T-cell (primary cell): ENCODE measurements at regions not wholly inside any gene's neighbourhood (a gene's known extent, or its start where the extent isn't known, plus 50 kb on each side); places are given as distances from the start of the nearest gene placed in this dataset.

Experiments used
- ATAC-seq, 4 experiments: fragments of 200-7000 bp in 3 of 4; fragments of 150-1000 bp in 1 of 4; cut with Tn5 transposase; replicated peaks in 1 of 4; 1 replicate in 3 of 4; 2 replicates in 1 of 4; pipeline ENCODE4 v1.10.0; 2021; ENCODE audit warnings: moderate library complexity in 3 of 4, mild to moderate bottlenecking in 2 of 4, moderate number of reproducible peaks in 1 of 4
- CTCF ChIA-PET, 2 donors: fragments of 300-600 bp; sonication (Branson Sonifier 250); formaldehyde crosslinking; loops; one replicate each; lab custom pipeline; 2022; ENCODE audit warnings: antibody characterized with exemption in 2 of 2; lab: Charles Lee
- POLR2A ChIA-PET, 2 donors: fragments of 300-600 bp; sonication (Branson Sonifier 250); formaldehyde crosslinking; loops; one replicate each; lab custom pipeline; 2022; ENCODE audit warnings: antibody characterized with exemption in 2 of 2; lab: Charles Lee
- DNase-seq, 35 experiments: peaks; one replicate each; pipeline versions ENCODE4 v3.0.0 to v3.0.0-alpha.2; 2013 to 2023
- H3K27ac ChIP-seq: one replicate; pipeline ENCODE4 v1.5.1; 2013; ENCODE audit warnings: low read length
- H3K27me3 ChIP-seq, 2 experiments: replicated peaks in 1 of 2; 1 replicate in 1 of 2; 2 replicates in 1 of 2; pipeline versions ENCODE4 v1.6.1 to v1.7.0; 2013; ENCODE audit warnings: low read length in 1 of 2, mixed read lengths in 1 of 2; ENCODE audit not compliant: control insufficient read depth in 2 of 2, insufficient read depth in 2 of 2; ENCODE audit errors: extremely low read depth in 1 of 2
- H3K36me3 ChIP-seq, 2 donors: 1 replicate in 1 of 2; 2 replicates in 1 of 2; pipeline versions ENCODE4 v1.6.1 to v1.7.0; 2013; ENCODE audit warnings: low read length in 1 of 2; ENCODE audit not compliant: control insufficient read depth in 2 of 2, insufficient read depth in 1 of 2; ENCODE audit errors: extremely low read depth in 1 of 2
- H3K4me1 ChIP-seq, 2 experiments: 1 replicate in 1 of 2; 2 replicates in 1 of 2; pipeline versions ENCODE4 v1.6.1 to v1.7.0; 2013; ENCODE audit warnings: low read length in 2 of 2, mixed read lengths in 1 of 2; ENCODE audit not compliant: insufficient read depth in 2 of 2, control insufficient read depth in 1 of 2; ENCODE audit errors: extremely low read depth in 1 of 2
- H3K4me3 ChIP-seq, 2 donors: 1 replicate in 1 of 2; 2 replicates in 1 of 2; pipeline versions ENCODE4 v1.5.1 to v1.7.0; 2013; ENCODE audit warnings: mild to moderate bottlenecking in 2 of 2, low read length in 1 of 2, moderate library complexity in 1 of 2; ENCODE audit not compliant: control insufficient read depth in 1 of 2; ENCODE audit errors: extremely low read depth in 1 of 2
- H3K9me3 ChIP-seq: 2 replicates; pipeline ENCODE4 v1.7.0; 2013
- H3K27ac Mint-ChIP-seq, 2 donors: one replicate each; pipeline ENCODE4 v1.8.0; 2020 to 2021; ENCODE audit warnings: mild to moderate bottlenecking in 2 of 2, mixed read lengths in 2 of 2
- H3K27me3 Mint-ChIP-seq, 2 donors: one replicate each; pipeline ENCODE4 v1.8.0; 2021 to 2022; ENCODE audit warnings: mixed read lengths in 2 of 2
- H3K36me3 Mint-ChIP-seq: one replicate; pipeline ENCODE4 v1.8.0; 2021; ENCODE audit warnings: mixed read lengths
- H3K4me1 Mint-ChIP-seq, 3 donors: one replicate each; pipeline ENCODE4 v1.8.0; 2020 to 2022; ENCODE audit warnings: mixed read lengths in 3 of 3, mild to moderate bottlenecking in 1 of 3
- H3K4me3 Mint-ChIP-seq, 3 donors: one replicate each; pipeline ENCODE4 v1.8.0; 2020 to 2022; ENCODE audit warnings: mild to moderate bottlenecking in 3 of 3, mixed read lengths in 3 of 3, moderate library complexity in 3 of 3
- H3K9me3 Mint-ChIP-seq, 3 donors: one replicate each; pipeline ENCODE4 v1.8.0; 2020 to 2022; ENCODE audit warnings: mixed read lengths in 3 of 3
- WGBS: methylation state at CpG from one replicate; pipeline ENCODE4 v1.1.5; 2013; ENCODE audit warnings: missing lambda C conversion rate; ENCODE audit not compliant: insufficient coverage; 5-methylcytosine and 5-hydroxymethylcytosine counted together

DNA sequence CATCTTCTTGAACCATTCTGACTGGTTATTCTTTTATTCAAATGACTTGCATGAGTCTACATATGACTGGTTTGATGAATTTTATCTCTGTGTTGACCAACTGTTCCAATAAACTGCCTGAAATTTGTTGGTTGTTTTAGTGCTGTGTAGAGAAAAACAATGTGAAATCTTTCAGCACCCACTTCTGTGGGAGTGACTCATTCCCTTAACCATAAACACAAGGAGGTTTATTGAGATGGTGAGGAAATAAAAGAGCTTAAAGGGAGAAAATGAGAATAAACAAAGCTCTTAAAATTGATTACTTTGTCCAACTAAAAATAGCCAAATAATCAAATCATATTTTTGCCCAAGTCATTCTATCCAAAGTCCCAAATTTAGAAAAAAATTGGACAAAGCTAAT, 341.1 kb downstream of the TGFB2 start:
- Histone ChIP-seq H3K36me3 (no peaks in the 10 kb centered on the region), H3K4me1 (no peaks in the 10 kb centered on the region), H3K9me3 (no peaks in the 10 kb centered on the region), H3K27me3 (no peaks in the 10 kb centered on the region), H3K4me3 (no peak overlapping the region), H3K27ac (no peak overlapping the region)
- Mint-ChIP-seq H3K36me3 (no peaks in the 10 kb centered on the region), H3K4me3 (no peak overlapping the region), H3K4me1 (no peaks in the 10 kb centered on the region), H3K27me3 (no peaks in the 10 kb centered on the region), H3K9me3 (peaks cover 0 to 8% (median 3%) of the 10 kb centered on the region in 3 donors), H3K27ac (no peak overlapping the region)
- DNase-seq (no peak), ATAC-seq (no peak)
- CTCF ChIA-PET: interaction anchor here in 1 of 2 donors (0.7 kb wide), 1 partner anchor 9 kb away, joined by 3 read pairs; no protein-coding TSS in a partner anchor
- POLR2A ChIA-PET: interaction anchor here in 1 of 2 donors (0.5 kb wide), 1 partner anchor 1989 kb away, joined by 4 read pairs; no protein-coding TSS in a partner anchor

- no peak for ATAC-seq
- POLR2A ChIA-PET: interaction anchor here in 1 of 2 donors (0.5 kb wide), 1 partner anchor 1988 kb away, joined by 4 read pairs; no protein-coding TSS in a partner anchor
Measured at GRCh38 chr1:218686761-218687160, 341.6 kb downstream of the TGFB2 start.

GRCh38 chr1:218692808-218693207, 347.7 kb downstream of the TGFB2 start:
- H3K27ac Mint-ChIP-seq: no peak overlapping the region
- H3K4me1 ChIP-seq: no peaks in the 10 kb centered on the region
- H3K9me3 ChIP-seq: no peaks in the 10 kb centered on the region
- WGBS: 0% methylated on average over 1 of the region's 2 CpGs
- H3K4me3 Mint-ChIP-seq: no peak overlapping the region
- no peak overlapping the region for H3K4me3 ChIP-seq
- H3K27me3 Mint-ChIP-seq: no peaks in the 10 kb centered on the region
- H3K36me3 ChIP-seq: no peaks in the 10 kb centered on the region
- H3K27me3 ChIP-seq: no peaks in the 10 kb centered on the region
- CTCF ChIA-PET: no interaction called here
- H3K4me1 Mint-ChIP-seq: no peaks in the 10 kb centered on the region
- H3K27ac ChIP-seq: no peak overlapping the region
- H3K9me3 Mint-ChIP-seq: peaks cover 0 to 8% (median 3%) of the 10 kb centered on the region in 3 donors
- no peaks in the 10 kb centered on the region for H3K36me3 Mint-ChIP-seq
- ATAC-seq (no peak), DNase-seq (no peak)
- POLR2A ChIA-PET: no interaction called here

More at GRCh38 chr1:218686761-218687160, 341.6 kb downstream of the TGFB2 start:
- H3K27ac ChIP-seq: no peak overlapping the region
- Mint-ChIP-seq H3K4me1 (no peaks in the 10 kb centered on the region), H3K9me3 (peaks cover 0 to 8% (median 2%) of the 10 kb centered on the region in 3 donors), H3K27me3 (no peaks in the 10 kb centered on the region), H3K27ac (no peak overlapping the region), H3K36me3 (no peaks in the 10 kb centered on the region), H3K4me3 (no peak overlapping the region)
- 100% methylated on average over 1 of the region's 1 CpG for WGBS
- no peaks in the 10 kb centered on the region for H3K4me1 ChIP-seq
- CTCF ChIA-PET: interaction anchor here in 1 of 2 donors (0.7 kb wide), 1 partner anchor 9 kb away, joined by 3 read pairs; no protein-coding TSS in a partner anchor
- no peaks in the 10 kb centered on the region for H3K9me3 ChIP-seq
- H3K4me3 ChIP-seq: no peak overlapping the region
- H3K36me3 ChIP-seq: no peaks in the 10 kb centered on the region
- H3K27me3 ChIP-seq: no peaks in the 10 kb centered on the region
- no peak for DNase-seq

- Histone ChIP-seq H3K9me3 (no peaks in the 10 kb centered on the region), H3K4me3 (no peak overlapping the region), H3K4me1 (no peaks in the 10 kb centered on the region), H3K27ac (no peak overlapping the region), H3K27me3 (no peaks in the 10 kb centered on the region), H3K36me3 (no peaks in the 10 kb centered on the region)
- no peak for DNase-seq
- H3K27ac Mint-ChIP-seq: no peak overlapping the region
- ChIA-PET POLR2A (interaction anchor here in 1 of 2 donors (0.6 kb wide), 1 partner anchor 63 kb away, joined by 3 read pairs; no protein-coding TSS in a partner anchor), CTCF (no interaction called here)
- no peaks in the 10 kb centered on the region for H3K27me3 Mint-ChIP-seq
- no peak for ATAC-seq
- no peaks in the 10 kb centered on the region for H3K4me1 Mint-ChIP-seq
- no peaks in the 10 kb centered on the region for H3K36me3 Mint-ChIP-seq
- H3K9me3 Mint-ChIP-seq: peaks cover 0 to 12% (median 3%) of the 10 kb centered on the region in 3 donors
- no peak overlapping the region for H3K4me3 Mint-ChIP-seq
- 60% methylated on average over 1 of the region's 2 CpGs for WGBS
Measured at GRCh38 chr1:218693599-218693998, 348.5 kb downstream of the TGFB2 start.

GRCh38 chr1:218694085-218694484, 348.9 kb downstream of the TGFB2 start:
- POLR2A ChIA-PET: no interaction called here

DNA sequence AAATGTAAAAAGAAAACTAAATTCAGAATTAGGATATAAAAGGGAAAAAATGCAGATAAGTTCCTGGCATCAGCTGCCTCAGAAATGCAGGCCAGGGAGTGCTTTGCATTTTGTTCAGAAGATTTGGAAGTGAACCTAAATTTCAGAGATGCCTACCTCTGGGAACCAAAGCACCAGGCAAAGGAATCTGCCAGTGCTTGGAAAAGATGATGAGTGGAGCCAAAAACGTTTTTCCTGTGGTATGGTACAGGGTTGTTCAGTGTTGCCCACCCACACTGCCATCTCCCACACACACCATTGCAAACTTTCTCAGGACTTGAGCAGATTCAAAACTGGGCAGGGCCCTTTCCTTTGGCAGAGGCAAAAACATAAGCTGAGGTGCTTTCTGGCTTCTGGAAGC, 349.5 kb downstream of the TGFB2 start:
- Histone ChIP-seq H3K4me1 (no peaks in the 10 kb centered on the region), H3K27me3 (no peaks in the 10 kb centered on the region), H3K36me3 (no peaks in the 10 kb centered on the region), H3K4me3 (no peak overlapping the region), H3K27ac (no peak overlapping the region), H3K9me3 (no peaks in the 10 kb centered on the region)
- ChIA-PET CTCF (no interaction called here), POLR2A (no interaction called here)
- Mint-ChIP-seq H3K4me3 (no peak overlapping the region), H3K27ac (no peak overlapping the region), H3K9me3 (peaks cover 0 to 8% (median 3%) of the 10 kb centered on the region in 3 donors), H3K27me3 (no peaks in the 10 kb centered on the region), H3K4me1 (no peaks in the 10 kb centered on the region), H3K36me3 (no peaks in the 10 kb centered on the region)
- DNase-seq (no peak), ATAC-seq (no peak)
- WGBS: no CpG with 5 or more reads among the region's 1 CpG

More at GRCh38 chr1:218694085-218694484, 348.9 kb downstream of the TGFB2 start:
- Mint-ChIP-seq H3K27me3 (no peaks in the 10 kb centered on the region), H3K27ac (no peak overlapping the region), H3K9me3 (peaks cover 0 to 12% (median 3%) of the 10 kb centered on the region in 3 donors), H3K36me3 (no peaks in the 10 kb centered on the region), H3K4me1 (no peaks in the 10 kb centered on the region), H3K4me3 (no peak overlapping the region)
- H3K4me1 ChIP-seq: no peaks in the 10 kb centered on the region
- no peaks in the 10 kb centered on the region for H3K27me3 ChIP-seq
- DNase-seq (no peak), ATAC-seq (no peak)
- H3K9me3 ChIP-seq: no peaks in the 10 kb centered on the region
- H3K27ac ChIP-seq: no peak overlapping the region
- CTCF ChIA-PET: no interaction called here
- no peak overlapping the region for H3K4me3 ChIP-seq
- 50% methylated on average over 1 of the region's 3 CpGs for WGBS
- no peaks in the 10 kb centered on the region for H3K36me3 ChIP-seq
